Esophagus squamous epithelium (tissue), 4 donors: ENCODE measurements at regions not wholly inside any gene's neighbourhood (a gene's known extent, or its start where the extent isn't known, plus 50 kb on each side); places are given as distances from the start of the nearest gene placed in this dataset.

Experiments
- POLR2A ChIP-seq, 4 donors: fragments of 450-650 bp; IDR thresholded peaks; one replicate each; pipeline ENCODE4 v1.6.1; 2017; ENCODE audit warnings: antibody characterized with exemption in 4 of 4, mild to moderate bottlenecking in 4 of 4, moderate library complexity in 3 of 4
- TF ChIP-seq, protein P1 (sequence below), 6 experiments: fragments of 450-650 bp in 4 of 6; fragments of 200-600 bp in 2 of 6; sonication (generic) in 2 of 6; IDR thresholded peaks; one replicate each; pipeline ENCODE4 v1.5.1; 2016 to 2019; ENCODE audit warnings: antibody characterized with exemption in 6 of 6, mild to moderate bottlenecking in 4 of 6, moderate library complexity in 4 of 6

DNA sequence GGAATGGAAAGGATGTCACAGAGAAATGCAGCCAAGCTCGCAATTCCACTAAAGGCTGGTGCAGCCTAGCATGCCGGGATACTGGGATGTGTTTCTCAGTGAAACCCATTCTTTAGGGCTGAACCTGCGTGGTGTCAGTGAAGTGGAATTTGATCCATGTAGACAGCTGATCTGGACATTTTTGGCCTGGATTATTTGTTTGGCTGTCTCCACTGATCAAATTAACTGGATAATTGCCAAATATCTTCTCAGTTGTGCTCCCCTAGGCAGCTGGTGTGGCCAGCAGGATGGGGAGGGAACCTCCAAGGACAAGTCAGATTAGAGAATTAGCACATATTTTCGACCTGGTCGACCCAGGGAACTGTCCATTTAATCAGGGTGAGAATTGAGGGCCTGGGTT, 318.4 kb downstream of the RPS6KC1 start:
- TF ChIP-seq, protein P1, sequence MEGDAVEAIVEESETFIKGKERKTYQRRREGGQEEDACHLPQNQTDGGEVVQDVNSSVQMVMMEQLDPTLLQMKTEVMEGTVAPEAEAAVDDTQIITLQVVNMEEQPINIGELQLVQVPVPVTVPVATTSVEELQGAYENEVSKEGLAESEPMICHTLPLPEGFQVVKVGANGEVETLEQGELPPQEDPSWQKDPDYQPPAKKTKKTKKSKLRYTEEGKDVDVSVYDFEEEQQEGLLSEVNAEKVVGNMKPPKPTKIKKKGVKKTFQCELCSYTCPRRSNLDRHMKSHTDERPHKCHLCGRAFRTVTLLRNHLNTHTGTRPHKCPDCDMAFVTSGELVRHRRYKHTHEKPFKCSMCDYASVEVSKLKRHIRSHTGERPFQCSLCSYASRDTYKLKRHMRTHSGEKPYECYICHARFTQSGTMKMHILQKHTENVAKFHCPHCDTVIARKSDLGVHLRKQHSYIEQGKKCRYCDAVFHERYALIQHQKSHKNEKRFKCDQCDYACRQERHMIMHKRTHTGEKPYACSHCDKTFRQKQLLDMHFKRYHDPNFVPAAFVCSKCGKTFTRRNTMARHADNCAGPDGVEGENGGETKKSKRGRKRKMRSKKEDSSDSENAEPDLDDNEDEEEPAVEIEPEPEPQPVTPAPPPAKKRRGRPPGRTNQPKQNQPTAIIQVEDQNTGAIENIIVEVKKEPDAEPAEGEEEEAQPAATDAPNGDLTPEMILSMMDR (IDR thresholded peaks at IDR 0.05) = no peak
- TF ChIP-seq POLR2A (IDR thresholded peaks at IDR 0.05) = no peak
